CD4-positive, alpha-beta T cell treated with Interleukin-15 for 4 hours (primary cell): ENCODE measurements at regions not wholly inside any gene's neighbourhood (a gene's known extent, or its start where the extent isn't known, plus 50 kb on each side); places are given as distances from the start of the nearest gene placed in this dataset.

Source experiments
- DNase-seq: peaks from one replicate; pipeline ENCODE4 v3.0.0-alpha.2; 2020; ENCODE audit warnings: low spot score

DNA sequence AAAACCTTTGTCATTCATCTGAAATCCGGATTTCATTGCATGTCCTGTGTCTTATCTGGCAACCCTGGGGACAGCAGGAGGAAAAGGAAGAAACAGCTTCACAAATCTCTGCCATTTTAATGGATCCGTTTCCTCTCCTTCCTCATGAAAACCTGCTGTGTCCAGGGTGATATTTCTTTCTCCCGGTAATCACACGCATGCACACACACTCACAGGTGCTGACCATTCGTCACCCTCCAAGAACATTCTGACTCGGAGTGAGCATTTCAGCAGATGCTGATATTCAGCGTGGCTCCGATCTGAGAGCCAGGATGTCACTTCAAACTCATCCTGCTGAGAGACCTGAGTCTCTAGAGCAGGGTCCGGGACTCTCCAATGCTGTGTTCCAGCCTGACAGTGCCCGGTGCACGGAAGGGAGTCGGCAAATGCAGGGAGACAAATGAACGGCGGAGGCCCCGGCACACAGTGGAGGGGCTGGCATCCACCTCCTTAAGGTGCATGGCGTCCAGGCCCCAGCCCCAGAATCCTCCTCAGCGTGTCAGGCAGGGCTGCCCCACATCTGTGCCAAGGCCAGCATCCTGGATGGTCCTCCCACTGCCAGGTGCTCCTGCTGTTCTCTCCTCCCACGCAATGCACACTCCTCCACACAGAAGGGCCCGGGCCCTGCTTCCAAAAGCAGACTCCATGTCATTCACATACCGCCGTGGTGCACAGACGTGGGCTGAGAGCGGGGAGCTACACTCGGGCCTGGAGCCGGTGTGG is 70.7 kb downstream of the RBFOX3 start:
- DNase-seq = no peak

DNA sequence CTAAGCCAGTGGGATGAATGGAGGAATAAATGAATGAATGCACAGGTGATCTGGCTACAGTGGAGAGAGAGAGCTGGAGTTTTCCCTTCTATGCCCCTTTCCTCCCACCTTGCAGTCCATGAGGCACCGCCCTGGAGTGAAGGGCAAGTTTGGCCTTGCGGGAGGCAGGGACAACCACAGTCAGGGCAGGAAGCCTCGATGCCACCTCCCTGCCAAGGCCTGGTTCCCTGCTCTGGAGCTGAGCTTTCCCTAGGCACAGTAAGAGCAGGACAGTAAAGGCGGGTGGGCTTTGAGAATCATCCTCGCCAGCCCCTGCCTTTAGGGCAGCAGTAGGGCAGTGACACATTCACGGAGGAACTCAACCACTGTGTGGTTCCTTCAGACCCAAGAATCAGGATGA is 72.6 kb downstream of the RBFOX3 start:
- DNase-seq = no peak

DNA sequence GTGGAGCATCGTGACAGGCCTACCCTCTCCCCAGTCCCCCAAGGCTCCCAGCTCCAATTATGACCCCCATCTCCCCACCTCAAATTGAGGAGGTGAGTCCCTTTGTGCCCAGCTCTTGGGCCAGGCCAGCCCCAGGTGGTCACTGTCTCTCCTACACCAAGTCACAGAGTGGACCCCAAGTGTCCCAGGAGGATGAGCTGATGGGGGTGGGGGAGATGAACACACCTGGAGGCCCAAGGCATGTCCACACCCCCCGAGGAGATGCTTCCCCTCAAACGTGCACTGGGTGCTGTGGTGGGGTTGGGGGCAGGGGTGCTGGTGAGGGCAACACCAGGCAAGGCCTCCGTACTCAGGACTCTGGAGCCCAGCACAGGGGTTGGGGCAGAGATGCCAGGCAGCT is 73.2 kb downstream of the RBFOX3 start:
- no peak for DNase-seq

GRCh38 chr17:79537061-79537460 is 73.8 kb downstream of the RBFOX3 start:
- DNase-seq = no peak

DNA sequence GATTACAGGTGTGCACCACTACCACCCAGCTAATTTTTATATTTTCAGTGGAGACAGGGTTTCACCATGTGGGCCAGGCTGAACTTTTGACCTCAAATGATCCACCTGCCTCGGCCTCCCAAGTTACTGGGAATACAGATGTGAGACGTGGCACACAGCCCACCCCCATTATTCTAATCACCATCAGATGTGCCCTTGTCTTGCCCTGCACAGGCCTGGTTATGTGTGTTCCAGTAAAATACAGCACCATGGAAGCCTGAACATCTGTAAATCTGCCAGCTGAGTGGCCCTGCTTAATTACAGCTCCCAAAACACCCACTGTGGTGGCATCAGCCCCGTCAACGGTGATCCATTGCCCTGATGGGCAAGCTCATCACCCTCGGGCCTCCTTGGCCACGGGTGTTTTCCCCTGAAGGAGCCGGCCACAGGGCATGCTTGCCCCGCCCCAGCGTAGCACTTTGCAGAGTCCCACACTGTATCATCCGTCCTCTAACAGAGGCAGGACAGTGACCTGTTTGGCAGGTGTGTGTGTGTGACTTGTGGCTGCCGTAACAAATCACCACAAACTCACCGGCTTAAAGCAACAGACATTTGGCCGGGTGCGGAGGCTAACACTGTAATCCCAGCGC is 74.5 kb downstream of the RBFOX3 start:
- DNase-seq = no peak

DNA sequence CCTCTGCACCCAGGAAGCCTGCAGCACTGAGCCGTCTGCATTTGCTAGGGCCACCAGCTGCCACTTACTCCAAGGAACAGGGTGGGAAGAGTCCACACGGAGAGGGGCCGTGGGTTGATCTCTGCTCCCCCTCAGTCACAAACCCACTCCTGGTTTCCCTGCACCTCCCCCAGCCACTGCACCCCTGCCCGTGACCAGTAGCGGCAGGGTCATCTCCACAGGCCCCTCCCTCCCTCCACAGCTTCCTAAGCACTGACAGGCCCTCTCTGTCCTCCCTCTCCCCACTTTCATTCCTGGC is 75.2 kb downstream of the RBFOX3 start:
- no peak for DNase-seq

GRCh38 chr17:79534851-79535727 is 75.8 kb downstream of the RBFOX3 start:
- DNase-seq = no peak

GRCh38 chr17:79534111-79534510 is 76.7 kb downstream of the RBFOX3 start:
- no peak for DNase-seq

- no peak for DNase-seq
These were observed 77.7 kb downstream of the RBFOX3 start for GRCh38 chr17:79533116-79533515.

DNA sequence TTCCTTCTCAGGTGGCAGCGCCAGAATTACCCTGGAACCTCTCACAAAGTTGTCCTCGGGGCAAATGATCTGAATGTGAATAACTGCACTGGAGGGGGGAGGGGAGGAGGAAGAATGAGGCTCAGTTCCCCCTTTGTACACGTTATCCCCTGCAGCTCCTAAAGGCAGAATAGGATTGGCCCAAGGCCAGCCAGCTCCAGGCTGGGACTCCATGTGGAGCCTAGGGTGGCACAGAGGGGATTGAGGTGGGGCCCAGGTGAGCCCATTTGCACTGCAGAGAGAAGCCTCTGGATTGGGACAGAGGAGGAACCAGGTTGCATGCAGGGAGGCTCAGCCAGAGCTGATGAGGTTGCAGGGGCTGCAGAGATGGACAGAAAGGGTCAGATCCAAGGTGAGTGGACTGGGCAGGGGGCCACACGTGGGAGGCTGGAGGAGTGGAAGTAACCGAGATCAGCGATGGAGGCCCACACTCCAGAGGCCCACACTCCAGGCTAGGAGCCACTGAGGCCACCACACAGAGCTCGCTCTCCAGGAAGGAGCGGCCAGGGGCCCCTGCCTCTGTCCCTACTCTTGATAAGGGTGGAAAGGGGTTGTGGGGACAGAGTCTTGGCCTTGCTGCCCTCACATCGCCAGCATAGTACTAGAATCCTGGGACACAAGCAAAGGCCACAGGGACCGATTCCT is 78.6 kb downstream of the RBFOX3 start:
- no peak for DNase-seq

- no peak for DNase-seq
These were observed 79.4 kb downstream of the RBFOX3 start for GRCh38 chr17:79531191-79532095.

GRCh38 chr17:79530361-79531105 is 80.3 kb downstream of the RBFOX3 start:
- no peak for DNase-seq

- no peak for DNase-seq
These were observed 81.2 kb downstream of the RBFOX3 start for GRCh38 chr17:79529661-79530081.

DNA sequence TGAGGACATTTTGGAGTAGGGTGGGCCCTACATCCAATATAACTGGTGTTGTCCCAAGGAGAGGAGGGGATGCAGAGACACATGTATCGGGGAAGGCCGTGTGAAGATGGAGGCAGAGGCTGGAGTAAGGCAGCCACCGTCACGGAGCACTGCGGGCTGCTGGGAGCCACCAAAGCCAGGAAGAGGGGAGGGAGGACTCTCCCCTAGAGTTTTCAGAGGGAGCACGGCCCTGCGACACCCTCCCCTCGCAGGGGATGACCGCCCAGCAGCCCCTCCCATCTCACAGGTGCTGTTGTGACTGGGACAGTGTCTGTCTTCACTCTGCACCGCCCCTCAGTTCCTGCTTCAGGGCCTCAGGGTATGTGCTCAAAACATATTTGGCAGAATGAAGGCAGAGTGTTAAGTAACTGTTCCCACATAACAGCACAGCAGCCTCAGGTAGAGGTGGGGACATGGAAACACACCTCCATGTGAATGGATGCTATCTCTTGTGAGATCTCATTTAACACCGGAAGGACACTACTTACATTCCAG is 82.2 kb downstream of the RBFOX3 start:
- DNase-seq = no peak

DNA sequence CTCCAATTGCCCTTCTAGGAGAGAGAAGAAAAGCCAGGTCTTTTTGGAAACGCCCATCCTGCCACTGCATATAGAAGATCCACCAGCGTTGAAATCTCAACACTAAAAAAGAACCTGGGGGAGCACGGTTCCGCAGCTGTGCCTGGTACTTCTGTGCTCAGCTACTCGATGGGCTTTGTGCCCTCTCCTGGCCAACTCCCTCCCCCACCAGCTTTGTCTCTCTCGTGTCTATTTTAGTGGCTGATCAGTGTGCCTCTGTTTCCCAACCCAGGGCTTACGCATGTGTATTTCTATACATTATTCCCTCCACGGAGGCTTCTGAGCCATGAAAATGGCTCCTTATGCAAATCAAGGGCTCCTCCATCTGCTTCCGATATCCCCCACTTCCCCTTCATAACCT is 83.5 kb downstream of the RBFOX3 start:
- no peak for DNase-seq

- no peak for DNase-seq
These were observed 84.8 kb downstream of the RBFOX3 start for GRCh38 chr17:79525793-79526677.

DNA sequence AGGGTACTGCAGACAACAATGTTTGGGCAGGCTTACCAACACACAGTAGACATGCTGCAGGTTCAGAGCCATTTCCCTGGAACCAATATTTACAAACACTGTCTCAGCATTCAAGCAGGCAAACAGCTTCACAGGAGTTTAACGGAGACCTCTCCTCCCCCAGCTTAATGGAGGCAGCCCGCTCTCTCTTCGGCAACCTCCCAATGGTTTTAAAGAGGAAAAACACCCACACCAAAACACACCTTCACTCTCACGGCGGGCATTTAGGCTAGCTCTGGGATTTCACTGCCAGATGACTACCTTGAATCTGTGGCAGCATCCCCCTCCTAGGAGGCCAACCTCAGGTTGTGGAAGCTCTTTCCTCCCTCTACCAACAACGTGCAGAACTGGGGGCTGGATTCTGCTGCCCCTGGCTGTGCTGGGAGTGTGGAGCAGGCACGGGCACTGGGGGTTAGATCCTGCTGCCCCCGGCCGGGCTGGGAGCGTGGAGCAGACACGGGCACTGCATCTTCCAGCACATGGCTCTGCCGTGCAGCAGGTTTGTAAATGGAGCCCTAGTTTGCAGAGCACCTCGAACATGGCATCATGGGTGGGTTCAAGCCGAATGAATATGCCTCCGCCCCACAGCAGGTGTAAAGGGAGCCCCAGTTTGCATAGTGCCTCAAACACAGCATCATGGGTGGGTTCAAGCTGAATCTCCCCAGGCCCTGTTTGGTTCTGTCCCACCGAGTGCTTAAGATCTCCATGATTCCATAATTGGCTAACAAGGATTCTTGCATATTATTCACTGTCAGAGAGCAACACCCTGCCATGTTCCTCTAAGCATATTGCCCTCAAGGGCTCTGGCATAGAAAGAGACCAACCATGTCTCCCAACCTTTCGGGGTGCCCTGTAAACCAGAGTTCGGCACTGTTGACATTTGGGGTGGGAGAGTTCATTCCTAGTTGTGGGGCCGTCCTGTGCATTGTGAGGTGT is 86.4 kb downstream of the RBFOX3 start:
- DNase-seq = no peak

GRCh38 chr17:79522414-79522813 is 88.4 kb downstream of the RBFOX3 start:
- DNase-seq = no peak
